ENCODE measurements at regions not wholly inside any gene's neighbourhood (a gene's known extent, or its start where the extent isn't known, plus 50 kb on each side); places are given as distances from the start of the nearest gene placed in this dataset.

GRCh38 chr1:209319549-209319948 lies 264.0 kb upstream of the CAMK1G start:
- TF ChIP-seq CTCF (IDR thresholded peaks at IDR 0.05) (no peak), POLR2AphosphoS5 (IDR thresholded peaks at IDR 0.05) (no peak), EP300 (IDR thresholded peaks at IDR 0.05) (no peak)
